IPS-NIHi11 (cell line): ENCODE measurements at regions not wholly inside any gene's neighbourhood (a gene's known extent, or its start where the extent isn't known, plus 50 kb on each side); places are given as distances from the start of the nearest gene placed in this dataset.
"Not testable (repeated sequence)": the region's sequence is repeated elsewhere in the genome, so short reads cannot be mapped to it uniquely, and the experiment has no call there.

Source experiments
- DNase-seq: peaks from one replicate; pipeline ENCODE4 v3.0.0; 2012; ENCODE audit warnings: mixed read lengths, low spot score

DNA sequence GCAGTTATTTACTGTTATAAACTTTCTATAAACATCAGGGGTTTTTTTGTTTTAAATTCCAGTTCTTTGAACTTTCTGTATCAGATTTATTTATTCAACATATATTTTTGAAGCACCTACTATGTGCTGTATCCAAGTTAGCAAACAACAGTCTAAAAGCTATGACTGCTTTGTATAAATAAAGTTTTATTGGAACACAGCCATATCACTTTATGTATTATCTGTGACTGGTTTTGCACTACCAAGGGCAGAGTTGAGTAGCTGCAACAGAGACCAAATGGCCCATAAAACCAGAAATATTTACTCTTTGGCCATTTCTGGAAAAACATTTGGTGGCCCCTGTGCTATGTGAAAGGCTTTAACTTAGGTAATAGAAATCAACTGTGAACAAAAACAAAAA, 110.2 kb upstream of the ERCC4 start:
- DNase-seq: no peak

DNA sequence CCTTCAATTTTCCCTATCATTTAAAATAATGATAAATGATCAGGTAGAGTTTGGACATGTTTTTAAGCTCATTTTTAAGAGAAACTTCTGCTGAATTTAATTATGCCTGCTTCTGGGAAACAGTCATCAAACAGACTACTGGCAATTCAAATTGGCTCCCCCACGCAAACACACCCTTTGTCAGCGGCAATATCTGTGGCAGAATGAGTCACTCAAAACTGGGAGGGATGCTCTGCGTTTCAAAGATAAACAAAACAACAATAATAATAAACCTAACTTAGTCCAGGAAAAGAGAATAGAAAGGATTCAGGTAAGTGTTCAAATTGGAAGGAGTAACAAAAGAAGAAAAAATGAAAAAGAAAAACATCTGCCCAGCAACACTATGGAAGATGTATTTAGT, 108.1 kb upstream of the ERCC4 start:
- DNase-seq: no peak

DNA sequence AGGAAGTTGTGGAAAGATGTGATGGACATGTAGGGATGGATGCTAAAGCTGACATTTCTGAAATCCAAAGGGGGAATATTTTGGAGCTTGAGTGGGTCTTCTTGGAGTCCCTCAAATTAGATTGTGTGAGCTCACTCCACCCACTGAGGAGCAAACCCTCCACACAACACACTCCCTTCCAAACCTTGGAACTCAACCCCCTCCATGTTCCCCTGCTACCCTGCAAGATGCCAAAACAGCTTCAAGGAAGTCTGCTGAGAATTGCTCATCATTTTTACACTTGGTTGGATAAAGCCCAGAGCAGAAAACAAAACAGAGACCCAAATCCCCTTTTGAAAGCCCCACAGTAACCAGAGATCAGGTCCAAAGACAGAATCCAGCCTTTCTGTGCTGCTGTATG, 103.3 kb upstream of the ERCC4 start:
- DNase-seq: no peak

DNA sequence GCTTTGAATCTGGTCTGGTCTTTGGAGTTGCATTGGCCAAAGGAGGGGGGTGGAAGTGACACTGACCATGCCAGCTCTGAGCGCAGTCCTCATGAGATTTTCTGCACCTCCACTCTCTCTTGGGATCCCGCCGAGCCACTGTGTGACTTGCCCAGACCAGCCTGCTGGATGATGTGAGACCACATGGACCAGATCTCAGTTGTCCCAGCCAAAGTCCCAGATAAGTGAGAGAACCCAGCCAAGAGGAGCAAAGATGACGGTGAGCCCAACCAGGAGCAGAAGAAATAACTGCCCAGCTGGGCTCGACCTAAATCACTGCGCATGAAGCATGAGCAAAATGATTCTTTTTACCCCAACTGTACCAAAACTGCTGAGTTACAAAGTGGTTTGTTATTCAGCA, 96.5 kb upstream of the ERCC4 start:
- no peak for DNase-seq

DNA sequence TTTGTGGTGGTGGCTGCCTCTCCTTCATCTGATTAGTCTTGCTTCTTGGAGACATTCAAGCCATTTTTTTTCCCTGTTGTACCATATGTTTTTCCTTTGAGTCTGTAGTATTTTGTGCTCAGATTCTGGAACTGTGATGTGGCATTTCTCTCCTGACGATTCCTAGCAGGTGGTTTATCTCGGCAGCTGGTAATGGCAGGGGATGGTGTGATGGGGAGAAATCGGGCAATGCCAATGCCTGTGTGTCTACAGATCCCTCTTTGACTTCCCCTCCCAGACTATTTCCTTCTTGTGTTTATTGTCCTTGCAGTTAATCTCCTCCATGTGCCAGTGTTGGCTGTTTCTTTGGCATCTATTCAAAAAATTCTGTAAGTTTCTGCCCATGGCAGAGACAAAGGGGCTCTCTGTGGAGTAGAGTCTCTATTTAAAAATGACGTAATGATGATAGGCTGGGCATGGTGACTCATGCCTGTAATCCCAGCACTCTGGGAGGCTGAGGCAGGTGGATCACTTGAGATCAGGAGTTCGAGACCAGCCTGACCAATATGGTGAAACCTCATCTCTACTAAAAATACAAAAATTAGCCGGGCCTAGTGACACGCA, 90.2 kb upstream of the ERCC4 start:
- DNase-seq: no peak

DNA sequence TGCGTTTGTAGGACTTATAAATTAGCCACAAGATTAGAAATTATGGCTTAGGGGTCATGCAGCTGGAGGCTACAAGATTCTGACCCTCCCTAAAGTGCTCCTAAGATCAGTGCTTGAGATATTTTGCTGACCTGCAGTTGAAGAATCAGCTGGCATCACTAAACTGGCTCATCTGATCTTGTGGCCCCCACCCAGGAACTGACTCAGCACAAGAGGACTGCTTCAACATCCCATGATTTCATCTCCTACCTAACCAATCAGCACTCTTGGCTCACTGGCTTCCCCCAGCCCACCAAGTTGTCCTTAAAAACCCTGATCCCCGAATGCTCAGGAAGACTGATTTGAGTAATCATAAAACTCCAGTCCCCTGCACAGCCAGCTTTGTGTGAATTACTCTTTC, 86.4 kb upstream of the ERCC4 start:
- no peak for DNase-seq

DNA sequence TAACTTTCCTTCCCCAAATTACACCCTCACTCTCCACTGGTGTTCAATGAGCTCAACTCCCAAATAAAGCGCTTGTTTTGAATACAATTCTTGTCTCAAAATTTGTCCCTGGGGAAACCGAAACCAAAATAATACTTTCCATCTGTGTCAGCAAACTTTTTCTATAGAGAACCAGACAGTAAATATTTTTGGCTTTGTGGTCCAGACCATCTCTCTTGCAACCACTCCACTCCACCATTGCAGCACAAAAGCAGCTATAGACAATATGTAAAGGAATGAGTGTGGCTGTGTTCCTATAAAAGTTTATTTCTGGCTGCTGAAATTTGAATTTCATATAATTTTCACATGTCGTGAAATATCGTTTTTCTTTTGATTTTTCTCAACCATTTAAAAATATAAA, 84.6 kb upstream of the ERCC4 start:
- no peak for DNase-seq

DNA sequence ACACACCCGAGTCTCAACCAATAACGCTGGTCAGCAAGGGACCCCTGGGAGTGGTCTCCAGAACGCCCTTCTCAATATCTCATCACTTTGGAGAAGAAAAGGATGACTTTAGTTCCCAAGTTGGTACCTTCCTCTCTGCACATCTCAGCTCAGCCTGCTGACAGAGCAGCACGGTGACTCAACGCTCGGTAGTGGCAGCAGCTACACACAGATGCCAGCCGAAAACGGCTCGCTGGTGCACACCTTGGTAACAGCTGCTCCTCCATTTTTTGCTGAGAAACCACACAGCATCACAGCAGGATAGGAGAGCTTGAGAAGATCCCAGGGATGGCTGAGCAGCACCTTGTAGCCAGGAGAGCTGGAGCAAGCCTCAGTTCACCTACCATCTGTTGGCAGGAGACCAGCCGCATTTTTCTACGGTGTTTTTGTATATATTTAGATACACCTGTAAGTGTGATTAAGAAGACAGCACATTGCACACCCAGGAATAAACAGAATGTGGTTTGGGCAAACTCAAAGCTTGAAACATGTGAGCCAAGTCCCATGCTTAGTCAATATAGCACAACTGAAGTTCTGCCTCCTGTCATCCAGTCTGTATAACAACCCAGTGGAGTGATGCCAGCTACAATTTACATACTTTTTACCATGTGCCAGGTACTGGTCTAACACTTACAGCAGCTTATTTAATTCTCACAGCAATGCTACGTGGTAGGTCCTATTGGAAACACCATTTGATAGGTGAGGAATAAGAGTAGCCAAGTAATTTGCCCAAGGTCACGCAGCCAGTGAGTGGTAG, 83.8 kb upstream of the ERCC4 start:
- no peak for DNase-seq

DNA sequence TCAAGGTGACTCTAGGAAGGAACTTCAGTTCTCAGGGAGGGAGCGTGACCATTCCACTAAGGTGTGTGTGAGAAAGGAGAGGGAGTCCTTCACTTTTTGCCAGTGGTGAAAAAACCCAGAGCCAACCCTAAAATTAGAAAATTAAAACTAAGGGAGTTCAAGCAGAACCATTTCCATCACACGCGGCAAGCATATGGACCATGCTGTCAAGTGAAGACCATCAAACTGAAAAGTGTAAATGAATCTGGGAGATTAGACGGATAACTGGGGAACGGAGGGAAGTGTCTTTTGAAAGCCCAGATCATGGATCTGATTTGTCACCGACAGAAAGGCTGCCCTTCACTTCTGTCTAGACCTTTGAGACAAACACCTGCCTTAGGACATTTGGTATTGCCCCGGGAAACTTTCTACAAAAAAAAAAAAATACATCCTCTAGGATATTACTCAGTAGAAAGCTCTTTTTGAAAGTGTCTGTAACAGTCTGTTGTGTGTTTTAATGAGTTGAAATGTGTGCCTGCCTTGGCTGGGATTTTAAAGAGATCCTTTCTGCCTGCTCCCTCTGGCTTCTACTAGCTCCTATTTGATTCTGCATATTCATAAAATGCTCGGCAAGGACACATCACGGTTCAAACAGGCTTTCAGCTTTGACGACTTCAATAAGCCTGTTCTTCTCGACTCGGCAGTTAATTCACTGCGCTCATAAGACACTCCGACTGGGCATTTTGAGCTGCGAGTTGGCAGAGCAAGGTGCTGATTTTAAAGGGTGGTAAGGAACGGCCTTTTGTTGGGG, 81.4 kb upstream of the ERCC4 start:
- no peak for DNase-seq

DNA sequence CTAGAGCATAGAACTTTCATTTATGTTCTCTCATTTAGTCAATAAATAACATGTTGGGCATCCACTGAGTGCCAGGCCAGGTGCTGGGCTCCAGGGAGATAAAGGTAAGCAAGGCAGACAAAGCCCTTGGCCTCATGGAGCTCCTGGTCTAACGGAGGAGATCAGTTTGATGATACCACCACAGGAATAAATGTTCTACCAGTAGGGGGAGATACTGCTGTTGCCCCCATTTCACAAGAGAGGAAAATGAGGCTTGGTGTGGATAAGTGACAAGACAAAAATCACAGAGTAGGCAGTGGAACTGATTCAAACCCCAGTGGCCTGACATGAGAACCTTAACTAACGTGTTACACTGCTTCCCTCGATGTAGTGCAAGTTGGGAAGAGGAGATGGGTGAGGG, 80.4 kb upstream of the ERCC4 start:
- DNase-seq: no peak

DNA sequence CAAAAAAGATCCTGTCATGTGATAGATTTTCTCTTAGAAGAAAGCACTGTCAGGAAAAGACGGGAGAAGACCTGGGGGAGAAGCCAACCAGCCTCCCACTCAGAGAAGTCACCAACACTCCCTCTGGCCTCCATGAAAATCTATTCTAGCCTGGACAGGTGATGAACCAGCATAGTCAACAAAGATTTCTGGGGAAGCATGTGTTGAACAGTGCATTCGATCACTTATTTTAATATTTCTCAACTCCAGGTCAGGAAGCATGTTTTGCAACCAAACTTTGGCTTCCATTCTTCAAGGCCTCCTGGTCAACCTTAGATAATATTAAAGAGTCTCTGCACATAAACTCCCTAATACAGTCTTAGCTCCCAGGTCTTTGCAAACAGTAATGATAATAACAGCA, 74.7 kb upstream of the ERCC4 start:
- DNase-seq: no peak

DNA sequence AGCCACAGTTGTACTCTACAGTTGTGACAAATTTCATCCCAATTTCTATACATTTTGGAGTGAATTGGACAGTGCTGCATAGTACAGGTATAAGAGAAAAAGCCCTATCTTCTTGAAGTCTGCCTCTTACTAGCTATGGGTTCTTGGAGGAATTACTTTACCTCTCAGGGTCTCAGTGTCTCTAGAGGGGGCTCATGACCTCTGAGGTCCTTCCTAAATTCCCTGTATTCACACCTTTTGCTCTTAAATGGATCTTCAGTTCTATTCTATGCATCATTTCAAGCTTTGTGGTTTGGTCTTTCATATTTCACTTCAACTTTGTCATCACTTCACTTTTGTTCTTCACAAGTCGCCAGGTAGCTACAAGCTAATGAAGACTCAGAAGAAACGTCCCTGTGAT, 71.2 kb upstream of the ERCC4 start:
- no peak for DNase-seq

DNA sequence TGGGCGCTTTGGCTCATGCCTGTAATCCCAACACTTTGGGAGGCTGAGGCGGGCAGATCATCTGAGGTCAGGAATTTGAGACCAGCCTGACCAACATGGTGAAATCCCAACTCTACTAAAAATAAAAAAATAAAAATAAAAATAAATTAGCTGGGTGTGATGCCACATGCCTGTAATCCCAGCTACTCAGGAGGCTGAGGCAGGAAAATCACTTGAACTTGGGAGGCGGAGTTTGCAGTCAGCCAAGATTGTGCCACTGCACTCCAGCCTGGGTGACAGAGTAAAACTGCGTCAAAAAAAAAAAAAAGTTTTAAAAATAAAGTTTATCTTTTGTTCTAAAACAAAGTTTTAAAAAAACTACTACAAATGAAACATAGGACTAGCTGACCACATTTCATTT, 69.8 kb upstream of the ERCC4 start:
- not testable (repeated sequence) for DNase-seq

DNA sequence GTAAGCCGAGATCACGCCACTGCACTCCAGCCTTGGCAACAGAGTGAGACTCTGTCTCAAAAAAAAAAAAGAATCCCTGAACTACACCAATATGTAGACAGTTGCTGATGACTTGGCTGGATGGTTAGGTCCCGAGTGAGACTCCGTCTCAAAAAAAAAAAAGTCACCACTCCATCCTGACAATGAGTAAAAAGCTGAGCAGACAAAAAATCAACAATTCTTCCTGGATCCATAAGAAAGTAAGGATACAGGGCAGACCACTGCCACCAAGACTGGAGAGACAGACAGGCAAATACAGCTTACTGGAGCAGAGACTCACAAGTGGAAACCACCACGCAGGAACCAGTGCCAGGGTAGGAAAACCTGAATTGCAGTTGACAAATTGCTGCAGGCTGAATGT, 67.1 kb upstream of the ERCC4 start:
- no peak for DNase-seq

DNA sequence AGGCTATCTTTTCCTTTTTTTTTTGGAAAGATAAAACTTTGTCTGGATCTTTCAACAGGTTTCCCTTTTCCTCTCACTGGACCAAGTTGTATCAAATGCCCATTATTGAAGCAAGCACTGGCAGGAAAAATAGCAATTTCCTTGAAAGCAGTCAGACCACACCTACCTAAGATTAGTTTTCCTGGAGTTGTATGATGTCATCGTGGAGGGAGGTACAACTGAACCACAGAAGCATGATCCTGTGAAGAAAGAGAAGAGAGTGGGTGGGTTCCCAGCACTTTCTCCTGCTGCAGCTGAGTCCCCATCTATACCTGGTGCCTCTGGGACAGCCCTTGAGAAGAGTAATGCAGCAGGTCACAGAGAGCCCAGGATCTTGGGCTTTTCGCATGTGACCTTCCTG, 63.6 kb upstream of the ERCC4 start:
- DNase-seq: no peak

DNA sequence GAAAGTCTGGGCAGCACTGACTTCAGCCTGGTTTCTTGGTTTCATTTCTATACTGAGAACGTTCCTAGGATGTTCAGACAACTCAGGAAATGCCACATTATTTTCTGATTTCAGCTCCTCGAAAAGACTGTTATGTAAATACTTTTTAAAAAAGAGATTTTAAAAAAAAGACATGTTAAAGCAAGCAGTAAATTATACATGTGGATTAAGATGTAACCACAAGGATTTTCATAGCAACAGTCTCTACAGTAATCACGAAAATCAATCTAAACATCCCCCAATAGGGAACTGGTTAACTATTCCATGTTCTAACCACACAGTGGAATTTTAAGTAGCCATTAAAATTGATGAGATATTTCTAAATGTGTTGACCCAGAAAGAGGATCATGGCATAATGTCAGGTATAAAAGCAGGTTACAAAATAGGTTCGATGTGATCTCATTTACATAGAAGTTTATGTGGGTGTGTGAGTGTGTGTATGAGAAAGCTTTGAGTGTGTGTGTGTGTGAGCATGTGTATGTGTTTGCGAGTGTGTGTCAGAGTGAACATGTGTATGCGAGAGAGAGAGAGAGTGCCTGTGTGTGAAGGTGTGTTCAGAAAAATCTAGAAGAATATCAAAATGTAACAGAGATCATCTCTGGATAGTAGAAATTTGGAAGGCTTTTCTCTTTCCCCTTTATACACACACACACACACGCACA, 63.0 kb upstream of the ERCC4 start:
- DNase-seq: no peak

DNA sequence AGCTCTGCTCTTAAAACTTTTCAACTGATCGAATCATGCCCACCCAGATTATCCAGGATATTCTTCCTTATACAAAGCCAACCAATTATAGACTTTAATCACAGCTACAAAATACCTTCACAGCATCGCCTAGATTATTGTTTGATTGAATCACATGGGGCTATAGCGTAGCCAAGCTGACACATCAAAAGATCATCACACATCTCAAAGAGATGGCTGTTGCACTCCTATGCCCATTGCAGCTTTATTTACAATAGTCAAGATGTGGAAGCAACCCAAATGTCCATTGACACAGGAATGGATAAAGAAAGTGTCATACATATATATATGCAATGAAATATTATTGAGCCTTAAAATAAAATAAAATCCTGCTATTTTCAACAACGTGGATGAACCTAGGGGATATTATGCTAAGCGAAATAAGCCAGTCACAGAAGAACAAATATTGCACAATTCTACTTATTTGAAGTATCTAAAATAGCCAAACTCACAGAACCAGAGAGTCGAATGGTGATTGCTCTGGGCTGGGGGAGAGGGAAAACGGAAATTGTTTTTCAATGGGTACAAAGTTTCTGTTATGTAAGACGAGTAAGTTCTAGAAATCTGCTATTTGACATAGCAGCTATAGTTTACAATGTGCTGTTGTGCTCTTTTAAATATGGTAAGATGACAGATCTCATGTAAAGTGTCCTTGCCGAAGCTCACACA, 60.9 kb upstream of the ERCC4 start:
- DNase-seq: no peak

DNA sequence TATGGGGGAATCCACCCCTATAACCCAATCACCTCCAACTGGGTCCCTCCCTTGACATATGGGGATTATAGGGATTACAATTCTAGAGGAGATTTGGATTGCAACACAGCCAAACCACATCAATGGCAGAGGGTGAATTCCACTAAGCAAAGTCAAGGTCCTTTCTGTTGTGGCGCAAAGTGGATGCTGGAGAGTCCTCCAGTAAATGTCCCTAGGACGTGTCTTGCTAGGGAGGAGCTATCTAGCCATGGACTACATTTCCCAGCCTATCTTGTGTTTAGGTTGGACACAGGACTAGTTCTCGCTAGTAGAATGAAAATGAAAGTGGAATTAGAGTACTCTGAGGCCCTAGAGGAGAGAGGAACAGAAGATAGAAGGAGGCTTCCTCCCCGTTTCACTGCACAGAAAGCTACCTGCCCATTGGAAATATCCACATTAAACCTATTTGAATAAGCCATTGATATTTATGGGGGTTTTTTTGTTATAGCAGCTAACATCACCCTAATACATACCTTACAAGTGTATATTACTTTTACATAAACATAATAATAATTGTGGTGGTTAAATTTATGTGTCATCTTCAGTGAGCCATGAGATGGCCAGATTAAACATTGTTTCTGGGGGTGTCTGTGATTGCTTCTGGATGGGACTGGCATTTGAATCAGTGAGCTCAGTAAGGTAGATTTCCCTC, 56.7 kb upstream of the ERCC4 start:
- no peak for DNase-seq

DNA sequence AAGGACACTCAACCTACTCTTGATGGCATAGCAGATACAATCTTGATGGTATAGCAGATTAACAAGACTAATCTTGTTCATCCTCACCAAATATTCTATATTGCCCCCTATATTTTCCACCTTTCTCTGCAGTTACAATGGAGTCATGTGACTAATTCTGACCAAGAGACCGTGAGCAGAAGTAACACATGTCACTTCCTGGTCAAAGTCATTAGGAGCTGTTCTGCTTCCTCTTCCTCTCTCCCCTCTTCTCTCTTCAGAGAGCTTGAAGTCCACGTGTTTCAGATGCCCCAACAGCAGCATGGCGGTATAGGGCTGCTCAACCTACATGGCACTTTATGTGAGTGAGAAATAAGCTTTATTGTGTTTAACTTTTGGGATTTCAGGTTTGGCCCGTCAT, 55.3 kb upstream of the ERCC4 start:
- DNase-seq: no peak

DNA sequence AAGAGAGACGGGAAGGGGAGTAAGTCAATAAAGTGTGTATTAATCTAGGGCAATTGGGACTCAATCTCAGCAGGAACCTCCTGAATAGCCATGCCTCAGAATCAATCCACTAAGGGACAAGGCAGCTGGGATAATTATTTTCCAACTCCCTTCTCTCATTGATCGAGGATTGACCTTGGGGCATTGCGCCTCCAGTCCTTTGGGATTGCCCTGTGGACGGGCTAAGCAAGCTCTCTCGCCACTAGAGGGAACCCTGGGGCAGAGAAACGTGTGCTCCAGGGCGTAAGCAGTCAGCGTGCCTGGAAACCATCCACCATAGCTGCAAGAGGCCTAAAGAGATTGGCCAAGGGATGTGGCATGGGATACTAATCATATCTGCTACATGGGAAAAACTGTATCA, 53.9 kb upstream of the ERCC4 start:
- peak; percentile 88 for DNase-seq
